ENCODE measurements at regions not wholly inside any gene's neighbourhood (a gene's known extent, or its start where the extent isn't known, plus 50 kb on each side); places are given as distances from the start of the nearest gene placed in this dataset.

DNA sequence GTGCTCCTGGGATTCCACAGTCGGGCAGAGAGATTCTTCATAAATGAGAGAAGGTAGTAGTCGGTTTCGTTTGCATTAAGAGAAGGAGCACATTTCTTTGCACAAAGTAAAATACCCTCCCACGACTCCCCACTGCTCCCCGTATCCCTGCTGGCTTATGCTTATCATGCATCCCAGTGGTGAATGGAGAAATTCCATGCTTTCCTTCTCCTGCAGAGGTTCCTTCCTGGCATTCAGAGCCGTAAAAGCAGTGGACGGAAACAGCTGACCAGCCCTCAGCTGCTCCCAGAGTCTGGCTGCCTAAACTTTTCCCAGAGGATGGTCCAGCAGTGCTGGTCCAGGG is 93.1 kb downstream of the C9orf152 start:
- TF ChIP-seq, protein P1, sequence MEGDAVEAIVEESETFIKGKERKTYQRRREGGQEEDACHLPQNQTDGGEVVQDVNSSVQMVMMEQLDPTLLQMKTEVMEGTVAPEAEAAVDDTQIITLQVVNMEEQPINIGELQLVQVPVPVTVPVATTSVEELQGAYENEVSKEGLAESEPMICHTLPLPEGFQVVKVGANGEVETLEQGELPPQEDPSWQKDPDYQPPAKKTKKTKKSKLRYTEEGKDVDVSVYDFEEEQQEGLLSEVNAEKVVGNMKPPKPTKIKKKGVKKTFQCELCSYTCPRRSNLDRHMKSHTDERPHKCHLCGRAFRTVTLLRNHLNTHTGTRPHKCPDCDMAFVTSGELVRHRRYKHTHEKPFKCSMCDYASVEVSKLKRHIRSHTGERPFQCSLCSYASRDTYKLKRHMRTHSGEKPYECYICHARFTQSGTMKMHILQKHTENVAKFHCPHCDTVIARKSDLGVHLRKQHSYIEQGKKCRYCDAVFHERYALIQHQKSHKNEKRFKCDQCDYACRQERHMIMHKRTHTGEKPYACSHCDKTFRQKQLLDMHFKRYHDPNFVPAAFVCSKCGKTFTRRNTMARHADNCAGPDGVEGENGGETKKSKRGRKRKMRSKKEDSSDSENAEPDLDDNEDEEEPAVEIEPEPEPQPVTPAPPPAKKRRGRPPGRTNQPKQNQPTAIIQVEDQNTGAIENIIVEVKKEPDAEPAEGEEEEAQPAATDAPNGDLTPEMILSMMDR (IDR thresholded peaks at IDR 0.05; ENCODE audit: low read depth, low read length, missing control alignments): no peak
- no peak for DNase-seq (ENCODE audit: extremely low read depth, low read depth)
- H3K4me3 ChIP-seq (replicated peaks; ENCODE audit: low read depth, low read length): no peak overlapping the region

DNA sequence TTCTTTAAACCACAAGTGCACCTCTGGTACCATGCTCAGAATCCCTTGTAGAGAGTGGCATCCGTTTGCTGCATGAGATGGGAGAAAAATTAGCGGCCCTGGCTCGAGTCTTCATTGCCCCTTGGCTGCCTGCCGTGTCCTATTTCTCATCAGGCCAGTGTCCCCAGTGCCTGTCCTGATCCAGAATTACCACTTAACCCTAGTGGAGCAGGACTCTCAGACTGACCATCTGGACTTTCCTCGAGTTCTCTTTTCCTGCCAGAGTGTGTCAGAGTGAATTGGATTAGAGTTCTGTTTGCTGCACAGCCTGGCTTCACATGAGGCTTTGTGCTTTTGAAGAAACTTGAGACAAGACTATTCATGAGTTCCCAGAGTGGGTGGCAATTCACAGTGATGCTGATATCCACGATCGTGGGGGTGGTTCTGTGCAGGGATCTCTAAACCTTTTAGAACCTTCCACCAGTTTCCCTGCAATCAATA is 92.6 kb downstream of the C9orf152 start:
- TF ChIP-seq, protein P1 (IDR thresholded peaks at IDR 0.05; ENCODE audit: low read depth, low read length, missing control alignments): no peak
- no peak for DNase-seq (ENCODE audit: extremely low read depth, low read depth)

DNA sequence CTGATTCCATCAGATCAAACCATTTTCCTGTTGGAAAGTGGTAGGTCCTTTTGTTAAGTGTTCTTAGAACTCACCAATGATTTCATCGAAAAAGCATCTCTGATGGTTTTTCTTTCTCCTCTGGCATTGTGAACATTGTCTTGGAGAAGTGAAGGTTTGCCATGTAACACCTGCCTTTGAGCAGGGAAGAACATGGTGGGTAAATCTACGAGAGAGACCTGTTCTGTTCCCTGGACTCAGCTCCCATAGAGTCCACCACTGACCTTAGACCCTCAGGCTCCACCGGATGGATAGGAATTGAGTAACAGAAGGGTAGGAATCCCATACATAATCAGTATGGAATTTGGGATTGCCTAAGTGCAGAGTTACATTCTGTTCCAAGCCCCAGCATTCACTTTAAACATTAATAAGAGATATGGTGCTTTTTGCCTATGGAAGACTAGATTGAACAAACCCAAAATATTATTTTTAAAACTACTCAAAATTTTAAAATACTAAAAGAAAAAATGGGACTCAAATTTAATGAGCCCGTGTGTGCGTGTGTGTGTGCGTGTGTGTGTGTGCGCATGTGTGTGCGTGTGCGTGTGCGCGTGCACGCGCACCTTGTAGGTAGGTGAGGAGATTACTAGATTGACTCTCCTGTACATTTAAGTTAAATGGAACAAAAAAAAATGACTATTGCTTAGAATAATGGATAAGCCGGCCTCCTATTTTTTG is 92.0 kb downstream of the C9orf152 start:
- TF ChIP-seq, protein P1 (IDR thresholded peaks at IDR 0.05; ENCODE audit: low read depth, low read length, missing control alignments): no peak
- H3K4me3 ChIP-seq (replicated peaks; ENCODE audit: low read depth, low read length): no peak overlapping the region
- no peak for DNase-seq (ENCODE audit: extremely low read depth, low read depth)

More for the DNA sequence above, 92.6 kb downstream of the C9orf152 start:
- H3K4me3 ChIP-seq (replicated peaks; ENCODE audit: low read depth, low read length): no peak overlapping the region

DNA sequence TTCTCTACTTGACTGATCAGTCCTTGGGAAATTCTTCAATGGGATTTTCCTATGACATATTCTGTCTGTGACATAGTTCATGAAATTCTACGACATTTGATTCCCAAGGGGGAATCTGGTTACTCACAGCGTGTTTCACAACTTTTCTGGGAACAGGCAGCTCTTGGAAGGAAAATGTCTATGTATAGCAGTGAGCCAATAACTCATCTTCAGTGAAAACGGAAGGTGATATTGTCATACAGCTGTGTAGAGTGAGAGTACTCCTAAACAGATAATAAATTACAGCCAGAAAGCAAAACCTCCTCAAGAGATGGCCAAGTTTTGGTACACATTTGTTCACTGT is 91.4 kb downstream of the C9orf152 start:
- TF ChIP-seq, protein P1 (IDR thresholded peaks at IDR 0.05; ENCODE audit: low read depth, low read length, missing control alignments): no peak
- no peak for DNase-seq (ENCODE audit: extremely low read depth, low read depth)
- H3K4me3 ChIP-seq (replicated peaks; ENCODE audit: low read depth, low read length): no peak overlapping the region

DNA sequence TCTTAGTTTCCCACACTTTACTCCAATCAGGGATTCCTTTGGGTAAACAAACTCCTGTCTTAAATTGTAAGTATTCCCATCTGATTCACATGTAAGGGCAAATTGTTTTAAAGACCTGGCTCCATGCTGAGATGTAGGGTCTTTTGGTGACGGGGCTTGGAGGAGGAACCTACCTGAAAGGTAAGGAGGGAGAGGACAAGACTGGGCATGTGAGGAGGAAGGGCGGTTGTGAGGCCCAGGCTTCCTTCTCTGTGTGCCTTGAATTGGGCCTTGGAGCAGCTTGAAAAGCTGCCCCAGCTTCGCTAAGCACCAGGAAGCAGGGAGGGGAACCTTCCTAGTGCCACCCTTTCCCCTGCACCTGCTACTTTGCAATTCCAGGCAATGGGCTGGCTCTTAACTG is 86.8 kb downstream of the C9orf152 start:
- no peak overlapping the region for H3K4me3 ChIP-seq (replicated peaks; ENCODE audit: low read depth, low read length)
- DNase-seq (ENCODE audit: extremely low read depth, low read depth): no peak
- TF ChIP-seq, protein P1 (IDR thresholded peaks at IDR 0.05; ENCODE audit: low read depth, low read length, missing control alignments): no peak

DNA sequence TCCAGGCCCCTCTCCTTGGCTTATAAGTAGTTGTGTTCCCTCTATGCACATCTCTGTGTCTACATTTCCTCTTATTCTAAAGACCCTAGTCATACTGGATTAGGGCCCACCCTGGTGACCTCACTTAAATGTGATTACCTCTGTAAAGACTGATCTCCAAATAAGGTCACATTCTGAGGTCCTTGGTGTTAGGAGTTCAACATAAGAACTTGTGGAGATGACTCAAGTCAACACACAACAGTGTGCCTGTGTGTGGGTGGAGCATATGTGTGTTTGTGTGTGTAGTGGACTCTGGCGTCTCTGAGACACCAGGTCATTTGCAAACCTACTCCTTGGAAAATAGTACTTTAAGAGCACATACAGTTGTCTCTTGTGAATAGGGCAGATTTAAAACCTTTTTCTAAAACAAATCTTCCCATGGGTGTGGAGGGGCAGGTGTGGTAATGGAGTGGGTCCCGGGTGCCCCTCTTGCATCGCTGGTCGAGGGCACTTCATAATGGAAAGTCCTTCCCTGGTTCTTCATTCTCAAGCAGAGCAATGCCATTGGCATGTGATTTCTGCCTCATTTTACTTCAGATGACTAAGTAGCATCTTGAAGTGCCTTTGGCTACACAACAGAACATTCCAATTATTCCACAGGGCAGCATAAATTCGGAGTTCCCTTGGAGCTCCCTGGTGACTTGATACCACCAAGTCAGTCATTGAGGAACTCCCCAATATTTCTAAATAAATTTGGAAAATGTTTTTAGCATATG is 84.4 kb downstream of the C9orf152 start:
- H3K4me3 ChIP-seq (replicated peaks; ENCODE audit: low read depth, low read length): no peak overlapping the region
- TF ChIP-seq, protein P1 (IDR thresholded peaks at IDR 0.05; ENCODE audit: low read depth, low read length, missing control alignments): no peak
- no peak for DNase-seq (ENCODE audit: extremely low read depth, low read depth)

All from HFF-Myc (cell line).